GM12891 (cell line): ENCODE measurements at regions not wholly inside any gene's neighbourhood (a gene's known extent, or its start where the extent isn't known, plus 50 kb on each side); places are given as distances from the start of the nearest gene placed in this dataset.

ENCODE experiments used
- PAX5 ChIP-seq: IDR thresholded peaks from 2 replicates; pipeline ENCODE4 v1.6.1; 2011; ENCODE audit warnings: low read length, moderate library complexity, mild to moderate bottlenecking; ENCODE audit not compliant: insufficient read depth, severe bottlenecking
- POLR2A ChIP-seq: IDR thresholded peaks from 2 replicates; pipeline ENCODE4 v1.6.1; 2011; ENCODE audit warnings: low read depth, low read length, control low read depth
- POLR2AphosphoS5 ChIP-seq: IDR thresholded peaks from 2 replicates; pipeline ENCODE4 v1.6.1; 2011; ENCODE audit warnings: low read depth, low read length, control low read depth
- SPI1 ChIP-seq: IDR thresholded peaks from 2 replicates; pipeline ENCODE4 v1.6.1; 2011; ENCODE audit warnings: low read depth, low read length, control low read depth
- TAF1 ChIP-seq: IDR thresholded peaks from 2 replicates; pipeline ENCODE4 v1.6.1; 2011; ENCODE audit warnings: low read depth, low read length, control low read depth

DNA sequence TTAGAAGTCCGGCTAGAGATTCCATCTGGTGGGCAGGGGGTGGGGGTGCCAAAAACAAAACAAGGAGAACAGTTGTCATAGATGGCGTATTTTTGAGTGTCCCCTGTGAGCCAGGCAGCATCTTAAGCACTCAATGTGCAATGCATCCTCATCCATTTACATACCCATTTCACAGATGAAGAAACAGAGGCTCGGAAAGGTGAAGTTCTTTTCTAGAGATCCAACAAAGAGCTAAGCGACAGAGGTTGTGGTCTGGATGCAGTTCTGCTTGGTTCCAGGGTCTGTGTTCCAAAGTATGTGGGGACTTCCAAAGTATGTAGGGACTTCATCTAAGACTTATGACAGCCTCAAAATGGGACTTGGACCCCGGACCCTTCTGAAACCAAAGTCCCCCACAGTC is 277.8 kb downstream of the MN1 start:
- no peak for TF ChIP-seq SPI1
- TF ChIP-seq POLR2A = no peak
- no peak for TF ChIP-seq POLR2AphosphoS5
- no peak for TF ChIP-seq TAF1
- no peak for TF ChIP-seq PAX5
